ENCODE measurements at regions not wholly inside any gene's neighbourhood (a gene's known extent, or its start where the extent isn't known, plus 50 kb on each side); places are given as distances from the start of the nearest gene placed in this dataset.

- DNase-seq, result no peak
These were observed 54.6 kb upstream of the EOLA2 start for GRCh38 chrX:149992918-149993317.

GRCh38 chrX:149993989-149994388 is 55.7 kb upstream of the EOLA2 start:
- no peak for DNase-seq

GRCh38 chrX:149996515-149996914 is 58.2 kb upstream of the EOLA2 start:
- no peak for DNase-seq

GRCh38 chrX:150005027-150005426 is 66.7 kb upstream of the EOLA2 start:
- no peak for DNase-seq

GRCh38 chrX:150007356-150007755 is 69.1 kb upstream of the EOLA2 start:
- DNase-seq, result no peak

GRCh38 chrX:150012647-150013381 is 74.5 kb upstream of the EOLA2 start:
- DNase-seq, result no peak

- no peak for DNase-seq
These were observed 76.2 kb upstream of the EOLA2 start for GRCh38 chrX:150014525-150014924.

- DNase-seq, result no peak
These were observed 79.6 kb upstream of the EOLA2 start for GRCh38 chrX:150017868-150018267.

- no peak for DNase-seq
These were observed 80.7 kb upstream of the EOLA2 start for GRCh38 chrX:150018931-150019361.

GRCh38 chrX:150028692-150029091 is 90.4 kb upstream of the EOLA2 start:
- DNase-seq, result no peak

- DNase-seq, result no peak
These were observed 94.5 kb upstream of the EOLA2 start for GRCh38 chrX:150032742-150033141.

- DNase-seq, result no peak
These were observed 96.5 kb upstream of the EOLA2 start for GRCh38 chrX:150034788-150035187.

GRCh38 chrX:150035531-150035930 is 97.2 kb upstream of the EOLA2 start:
- DNase-seq, result no peak

- no peak for DNase-seq
These were observed 97.9 kb upstream of the EOLA2 start for GRCh38 chrX:150036181-150036580.

GRCh38 chrX:150036641-150037040 is 98.3 kb upstream of the EOLA2 start:
- no peak for DNase-seq

- DNase-seq, result no peak
These were observed 98.8 kb upstream of the EOLA2 start for GRCh38 chrX:150037041-150037440.

GRCh38 chrX:150038315-150038714 is 100.0 kb upstream of the EOLA2 start:
- DNase-seq, result no peak

- no peak for DNase-seq
These were observed 100.8 kb upstream of the EOLA2 start for GRCh38 chrX:150038986-150039599.

GRCh38 chrX:150041208-150041607 is 102.9 kb upstream of the EOLA2 start:
- DNase-seq, result no peak

- no peak for DNase-seq
These were observed 106.3 kb upstream of the EOLA2 start for GRCh38 chrX:150044556-150044955.

- DNase-seq, result no peak
These were observed 109.5 kb upstream of the EOLA2 start for GRCh38 chrX:150047818-150048217.

GRCh38 chrX:150049647-150050046 is 111.4 kb upstream of the EOLA2 start:
- DNase-seq, result no peak

GRCh38 chrX:150050387-150050786 is 112.1 kb upstream of the EOLA2 start:
- DNase-seq, result no peak

- DNase-seq, result no peak
These were observed 112.8 kb upstream of the EOLA2 start for GRCh38 chrX:150051096-150051495.

- DNase-seq, result no peak
These were observed 113.9 kb upstream of the EOLA2 start for GRCh38 chrX:150052226-150052625.

Measured in activated naive CD4-positive, alpha-beta T cell treated with anti-CD3 and anti-CD28 coated beads, Interleukin-2, amount 50 U/mL, for 16 hours (primary cell).